ENCODE measurements at regions not wholly inside any gene's neighbourhood (a gene's known extent, or its start where the extent isn't known, plus 50 kb on each side); places are given as distances from the start of the nearest gene placed in this dataset.
"Not testable (repeated sequence)": the region's sequence is repeated elsewhere in the genome, so short reads cannot be mapped to it uniquely, and the experiment has no call there.

- DNase-seq (ENCODE audit: low read depth in 2 of 2) = not testable (repeated sequence)
Observed at GRCh38 chr6:4725136-4725760, 51.0 kb upstream of the CDYL start.

DNA sequence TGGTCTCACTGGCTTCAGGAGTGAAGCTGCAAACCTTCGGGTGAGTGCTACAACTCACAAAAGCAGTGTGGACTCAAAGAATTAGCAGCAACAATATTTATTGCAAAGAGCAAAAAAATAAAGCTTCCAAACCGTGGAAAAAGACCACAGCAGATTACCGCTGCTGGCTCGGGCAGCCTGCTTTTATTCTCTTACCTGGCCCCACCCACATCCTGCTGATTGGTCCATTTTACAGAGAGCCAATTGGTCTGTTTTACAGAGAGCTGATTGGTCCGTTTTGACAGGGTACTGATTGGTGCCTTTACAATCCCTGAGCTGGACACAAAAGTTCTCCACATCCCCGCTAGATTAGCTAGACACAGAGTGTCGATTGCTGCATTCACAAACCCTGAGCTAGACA lies 51.5 kb upstream of the CDYL start:
- not testable (repeated sequence) for DNase-seq (ENCODE audit: low read depth in 2 of 2)

- no peak for DNase-seq (ENCODE audit: low read depth in 2 of 2)
Observed at GRCh38 chr6:4723383-4723782, 52.8 kb upstream of the CDYL start.

DNA sequence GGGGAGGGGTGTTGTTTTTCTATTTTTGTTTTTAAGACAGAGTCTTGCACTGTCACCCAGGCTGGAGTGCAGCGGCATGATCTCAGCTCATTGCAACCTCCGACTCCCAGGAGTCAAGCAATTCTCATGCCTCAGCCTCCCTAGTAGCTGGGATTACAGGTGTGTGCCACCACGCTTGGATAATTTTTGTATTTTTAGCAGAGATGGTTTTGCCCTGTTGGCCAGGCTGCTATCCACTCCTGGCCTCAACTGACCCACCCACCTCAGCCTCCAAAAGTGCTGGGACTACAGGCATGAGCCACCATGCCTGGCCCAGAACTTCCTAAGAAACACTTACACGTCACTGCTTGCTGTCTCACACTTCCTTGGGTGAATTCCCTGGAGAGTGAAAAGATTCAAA lies 54.8 kb upstream of the CDYL start:
- DNase-seq (ENCODE audit: low read depth in 2 of 2) = peak in 1 of 2 donors; percentile 16

- no peak for DNase-seq (ENCODE audit: low read depth in 2 of 2)
Observed at GRCh38 chr6:4719491-4719890, 56.7 kb upstream of the CDYL start.

- no peak for DNase-seq (ENCODE audit: low read depth in 2 of 2)
Observed at GRCh38 chr6:4717856-4718255, 58.3 kb upstream of the CDYL start.

GRCh38 chr6:4717124-4717523 lies 59.1 kb upstream of the CDYL start:
- DNase-seq (ENCODE audit: low read depth in 2 of 2) = no peak

GRCh38 chr6:4714961-4715501 lies 61.2 kb upstream of the CDYL start:
- DNase-seq (ENCODE audit: low read depth in 2 of 2) = no peak

- DNase-seq (ENCODE audit: low read depth in 2 of 2) = no peak
Observed at GRCh38 chr6:4712291-4712690, 63.9 kb upstream of the CDYL start.

- no peak for DNase-seq (ENCODE audit: low read depth in 2 of 2)
Observed at GRCh38 chr6:4707011-4707410, 69.2 kb upstream of the CDYL start.

- no peak for DNase-seq (ENCODE audit: low read depth in 2 of 2)
Observed at GRCh38 chr6:4705809-4706208, 70.4 kb upstream of the CDYL start.

- DNase-seq (ENCODE audit: low read depth in 2 of 2) = no peak
Observed at GRCh38 chr6:4703382-4703781, 72.8 kb upstream of the CDYL start.

DNA sequence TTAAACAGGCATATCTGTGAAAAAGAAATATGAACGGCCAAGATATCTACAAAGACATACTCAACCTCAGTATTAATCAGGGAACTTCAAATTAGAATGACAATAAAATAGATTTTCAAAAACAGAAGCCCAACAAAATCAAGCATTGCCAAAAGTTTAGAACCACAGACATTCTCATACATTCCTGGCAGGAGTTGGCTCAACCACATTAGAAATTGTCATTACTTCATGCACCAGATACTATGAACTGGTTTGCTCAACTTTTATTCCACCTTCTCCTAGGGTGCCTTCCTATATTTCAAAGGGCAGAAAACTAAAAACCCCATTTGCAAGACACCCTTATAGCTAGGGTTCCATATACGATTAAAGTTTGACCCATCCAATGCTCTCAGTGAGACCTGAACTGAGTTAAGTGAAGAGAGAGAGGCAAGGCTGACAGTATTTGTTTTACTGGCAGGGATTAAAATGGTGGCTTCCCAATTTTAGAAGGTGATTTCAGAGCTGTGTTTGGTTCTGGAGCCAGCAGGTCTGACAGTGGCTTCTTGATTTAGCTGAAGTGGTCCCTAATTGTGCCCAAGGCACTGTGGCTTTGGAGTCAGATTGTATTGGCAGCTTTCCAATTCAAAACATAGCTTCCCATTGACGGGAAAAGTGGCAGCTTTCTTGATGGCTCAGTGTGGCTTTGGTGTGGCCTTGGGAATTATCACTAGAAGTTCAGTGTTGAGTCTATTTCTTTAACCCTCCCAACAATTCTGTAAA lies 77.1 kb upstream of the CDYL start:
- DNase-seq (ENCODE audit: low read depth in 2 of 2) = no peak

- DNase-seq (ENCODE audit: low read depth in 2 of 2) = peak in 1 of 2 donors; percentile 13
Observed at GRCh38 chr6:4693173-4693970, 82.8 kb upstream of the CDYL start.

DNA sequence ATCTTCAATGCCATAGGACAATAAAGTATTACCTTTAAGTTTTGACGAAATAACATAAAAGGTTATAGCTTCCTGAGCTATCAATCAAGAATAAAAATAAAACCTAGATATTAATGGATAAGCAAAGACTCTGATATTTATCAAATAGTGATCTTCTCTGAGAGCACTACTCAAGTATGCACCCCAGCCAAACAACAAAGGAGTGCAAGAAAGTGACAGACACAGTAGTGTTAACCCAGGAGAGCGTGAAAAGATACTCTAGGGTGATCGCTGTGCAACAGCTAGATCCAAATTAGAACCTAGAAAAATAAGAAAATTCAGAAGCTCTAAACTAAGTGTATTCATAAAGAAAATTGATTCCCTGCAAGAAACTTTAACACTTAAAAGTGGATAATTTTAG lies 83.5 kb upstream of the CDYL start:
- DNase-seq (ENCODE audit: low read depth in 2 of 2) = no peak

GRCh38 chr6:4687989-4688947 lies 87.9 kb upstream of the CDYL start:
- DNase-seq (ENCODE audit: low read depth in 2 of 2) = peak; percentile 82 to 84

- no peak for DNase-seq (ENCODE audit: low read depth in 2 of 2)
Observed at GRCh38 chr6:4687656-4687988, 88.6 kb upstream of the CDYL start.

DNA sequence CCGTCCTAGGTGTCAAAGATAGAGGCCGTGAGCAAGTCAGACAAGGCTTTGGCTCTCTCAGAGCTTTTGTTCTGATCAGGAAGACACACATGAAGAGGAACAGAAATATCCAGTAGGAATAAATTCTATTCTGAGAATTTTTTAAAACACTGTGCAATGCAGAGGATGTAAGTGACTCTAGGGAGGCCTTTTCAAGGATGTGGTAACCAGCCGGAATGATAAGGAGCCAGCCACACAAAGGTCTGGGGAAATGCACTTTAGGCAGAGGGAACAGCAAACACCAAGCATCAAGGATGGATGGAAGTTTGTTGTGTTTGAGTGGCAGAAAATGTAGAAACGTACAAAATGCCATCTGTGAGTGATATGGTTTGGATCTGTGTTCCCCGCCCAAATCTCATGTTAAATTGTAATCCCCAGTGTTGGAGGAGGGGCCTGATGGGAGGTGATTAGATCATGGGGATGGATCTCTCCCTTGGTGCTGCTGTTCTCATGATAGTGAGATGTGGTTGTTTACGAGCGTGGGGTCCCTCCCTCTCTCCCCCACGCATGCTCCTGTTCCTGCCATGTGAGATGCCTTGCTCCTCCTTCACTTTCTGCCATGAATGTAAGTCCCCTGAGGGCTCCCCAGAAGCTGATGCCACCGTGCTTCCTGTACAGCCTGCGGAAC lies 93.6 kb upstream of the CDYL start:
- DNase-seq (ENCODE audit: low read depth in 2 of 2) = no peak

DNA sequence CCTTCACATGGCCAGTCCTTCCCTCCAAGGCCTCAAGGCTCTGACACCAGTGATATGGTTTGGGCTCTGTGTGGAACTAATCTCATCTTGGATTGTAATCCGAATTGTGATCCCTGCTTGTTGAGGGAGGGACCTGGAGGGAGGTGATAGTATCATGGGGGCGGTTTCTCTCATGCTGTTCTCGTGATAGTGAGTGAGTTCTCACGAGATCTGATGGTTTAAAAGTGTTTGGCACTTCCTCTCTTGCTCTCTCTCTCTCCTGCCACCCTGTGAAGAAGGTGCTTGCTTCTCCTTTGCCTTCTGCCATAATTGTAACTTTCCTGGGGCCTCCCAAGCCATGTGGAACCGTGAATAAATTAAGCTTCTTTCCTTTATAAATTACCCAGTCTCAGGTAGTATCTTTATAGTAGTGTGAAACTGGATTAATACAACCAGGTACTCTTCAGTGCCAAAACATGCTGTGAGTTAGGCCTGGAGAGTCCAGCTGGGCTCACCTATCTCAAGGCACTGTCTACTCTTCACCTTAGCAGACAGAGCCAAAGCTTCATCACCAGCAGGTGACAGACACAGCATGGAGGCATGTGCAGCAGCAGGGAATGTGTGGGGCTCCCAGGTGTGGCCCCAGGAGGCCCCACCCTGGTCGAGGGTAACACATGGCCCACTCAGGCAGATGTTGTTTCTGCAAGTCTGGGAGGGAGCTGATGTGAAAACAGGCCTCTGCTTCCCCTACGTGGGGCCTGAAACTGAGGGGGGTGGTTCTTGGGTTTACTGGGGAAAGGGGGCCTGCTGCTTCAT lies 97.5 kb upstream of the CDYL start:
- DNase-seq (ENCODE audit: low read depth in 2 of 2) = no peak

- no peak for DNase-seq (ENCODE audit: low read depth in 2 of 2)
Observed at GRCh38 chr6:4677751-4678065, 98.5 kb upstream of the CDYL start.
